Gastroesophageal sphincter (tissue), 4 donors: ENCODE measurements at regions not wholly inside any gene's neighbourhood (a gene's known extent, or its start where the extent isn't known, plus 50 kb on each side); places are given as distances from the start of the nearest gene placed in this dataset.

Experiments
- ATAC-seq: fragments of 150-250 bp; one replicate; pipeline ENCODE4 v1.9.1; 2016; ENCODE audit warnings: mild to moderate bottlenecking, moderate library complexity
- H3K27ac ChIP-seq, 4 donors: fragments of 200-600 bp; sonication (generic) in 3 of 4; 1 replicate in 3 of 4; 2 replicates in 1 of 4; pipeline ENCODE4 v1.5.1; 2016 to 2019
- H3K27me3 ChIP-seq: fragments of 200-600 bp; sonication (generic); one replicate; pipeline ENCODE4 v1.5.1; 2019
- H3K36me3 ChIP-seq, 2 donors: fragments of 200-600 bp; sonication (generic); one replicate each; pipeline ENCODE4 v1.5.1; 2019; ENCODE audit warnings: control low read depth in 1 of 2
- H3K4me1 ChIP-seq, 3 donors: fragments of 200-600 bp; sonication (generic); 1 replicate in 2 of 3; 2 replicates in 1 of 3; pipeline ENCODE4 v1.5.1; 2016 to 2019; ENCODE audit warnings: control low read depth in 2 of 3
- H3K4me3 ChIP-seq, 2 donors: fragments of 200-600 bp; sonication (generic); one replicate each; pipeline ENCODE4 v1.5.1; 2019; ENCODE audit warnings: mild to moderate bottlenecking in 1 of 2, moderate library complexity in 1 of 2
- H3K9me3 ChIP-seq, 3 donors: fragments of 200-600 bp; sonication (generic); one replicate each; pipeline ENCODE4 v1.5.1; 2017 to 2019; ENCODE audit warnings: control low read depth in 2 of 3
- CTCF ChIP-seq, 4 experiments: fragments of 200-600 bp in 2 of 4; fragments of 450-650 bp in 2 of 4; sonication (generic) in 1 of 4; IDR thresholded peaks; one replicate each; pipeline ENCODE4 v1.5.1; 2017 to 2019; ENCODE audit warnings: antibody characterized with exemption in 4 of 4, mild to moderate bottlenecking in 2 of 4, moderate library complexity in 2 of 4
- EP300 ChIP-seq: sonication (generic); formaldehyde crosslinking; IDR thresholded peaks from one replicate; pipeline ENCODE4 v1.6.1; 2017; ENCODE audit warnings: antibody characterized with exemption, mild to moderate bottlenecking
- POLR2A ChIP-seq, 2 donors: fragments of 450-650 bp; IDR thresholded peaks; one replicate each; pipeline ENCODE4 v1.6.1; 2017; ENCODE audit warnings: antibody characterized with exemption in 2 of 2, mild to moderate bottlenecking in 2 of 2, moderate library complexity in 1 of 2
- POLR2AphosphoS5 ChIP-seq: sonication (generic); formaldehyde crosslinking; IDR thresholded peaks from one replicate; pipeline ENCODE4 v1.6.1; 2017; ENCODE audit warnings: antibody characterized with exemption
- WGBS, 2 donors: methylation state at CpG; one replicate each; pipeline ENCODE4 v1.1.5; 2018; ENCODE audit warnings: low coverage in 1 of 2; 5-methylcytosine and 5-hydroxymethylcytosine counted together

DNA sequence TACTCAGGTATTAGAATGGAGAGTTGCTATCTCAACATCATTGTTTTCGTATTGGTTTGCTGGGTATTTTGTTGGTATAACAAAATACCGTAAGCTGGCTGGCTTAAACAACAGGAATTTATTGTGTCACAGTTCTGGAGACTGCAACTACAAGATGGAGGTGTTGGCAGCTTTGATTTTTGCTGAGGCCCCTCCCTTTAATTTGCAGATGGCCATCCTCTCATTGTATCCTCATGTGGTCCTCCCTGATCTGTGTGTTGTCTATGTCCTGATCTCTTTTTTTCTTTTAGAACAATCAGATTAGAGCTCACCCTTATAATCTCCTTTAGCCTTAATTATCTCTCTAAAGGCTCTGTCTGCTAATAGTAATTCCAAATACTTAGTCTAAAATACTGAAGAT is 299.8 kb upstream of the GOLIM4 start:
- H3K27me3 ChIP-seq, result no peaks in the 10 kb centered on the region
- no peaks in the 10 kb centered on the region for H3K9me3 ChIP-seq
- ATAC-seq, result no peak
- H3K4me3 ChIP-seq, result no peak overlapping the region
- no peaks in the 10 kb centered on the region for H3K36me3 ChIP-seq
- 86 to 91% methylated on average over 2 of the region's 2 CpGs for WGBS, 2 donors
- H3K27ac ChIP-seq, result no peak overlapping the region
- no peaks in the 10 kb centered on the region for H3K4me1 ChIP-seq
- TF ChIP-seq POLR2AphosphoS5, result no peak

DNA sequence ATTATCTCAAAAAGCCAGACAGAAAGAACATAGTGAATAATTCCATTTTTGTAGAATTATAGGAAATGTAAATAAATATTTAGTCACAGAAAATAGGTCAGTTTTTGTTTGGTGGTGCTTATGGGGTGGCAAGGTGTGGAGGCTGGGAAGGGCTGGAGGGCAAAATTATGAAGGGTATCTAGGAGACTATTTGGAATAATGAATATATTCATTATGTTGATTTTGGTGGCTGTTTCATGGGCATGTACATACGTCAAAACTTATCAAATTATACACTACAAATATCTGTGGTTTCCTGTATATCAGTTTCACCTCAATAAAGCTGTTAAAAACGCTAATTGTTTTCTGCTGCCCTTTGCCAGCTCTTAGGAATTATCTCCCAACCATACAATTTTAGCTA is 298.7 kb upstream of the GOLIM4 start:
- no peaks in the 10 kb centered on the region for H3K36me3 ChIP-seq
- WGBS, 2 donors, result 83 to 93% methylated on average over 2 of the region's 2 CpGs
- no peaks in the 10 kb centered on the region for H3K27me3 ChIP-seq
- H3K27ac ChIP-seq, result no peak overlapping the region
- ATAC-seq, result no peak
- no peaks in the 10 kb centered on the region for H3K9me3 ChIP-seq
- H3K4me3 ChIP-seq, result no peak overlapping the region
- TF ChIP-seq CTCF (IDR thresholded peaks at IDR 0.05) (no peak), POLR2A (IDR thresholded peaks at IDR 0.05) (no peak), POLR2AphosphoS5 (no peak), EP300 (no peak)
- no peaks in the 10 kb centered on the region for H3K4me1 ChIP-seq

- no peaks in the 10 kb centered on the region for H3K36me3 ChIP-seq
- H3K4me1 ChIP-seq, result no peaks in the 10 kb centered on the region
- no peak for ATAC-seq
- TF ChIP-seq POLR2A (IDR thresholded peaks at IDR 0.05) (no peak), EP300 (no peak), POLR2AphosphoS5 (no peak), CTCF (IDR thresholded peaks at IDR 0.05) (no peak)
- H3K27me3 ChIP-seq, result no peaks in the 10 kb centered on the region
- no peak overlapping the region for H3K27ac ChIP-seq
- no peak overlapping the region for H3K4me3 ChIP-seq
- H3K9me3 ChIP-seq, result peaks cover 0 to 6% (median 0%) of the 10 kb centered on the region in 3 donors
These were observed 290.6 kb upstream of the GOLIM4 start for GRCh38 chr3:168386301-168386700.

DNA sequence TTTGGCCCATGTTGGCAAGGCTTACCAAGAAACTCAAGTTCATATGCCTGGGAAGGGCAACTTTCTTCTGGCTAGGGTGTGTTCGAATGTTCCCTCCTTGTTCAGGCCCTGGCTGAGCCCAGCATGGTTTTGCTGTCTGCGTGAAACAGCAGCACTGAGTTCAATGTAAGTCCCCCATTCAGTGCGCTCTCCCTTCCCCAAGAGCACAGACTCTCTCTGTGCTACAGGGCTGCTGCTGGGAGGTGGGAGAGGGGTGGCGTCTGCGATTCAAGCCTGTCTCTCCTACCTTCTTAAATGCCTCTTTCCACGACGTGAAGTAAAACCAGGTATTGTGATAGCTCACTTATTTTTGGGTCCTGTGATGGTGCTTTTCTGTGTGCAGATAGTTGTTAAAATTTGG is 289.3 kb upstream of the GOLIM4 start:
- no peak for TF ChIP-seq CTCF (IDR thresholded peaks at IDR 0.05)
- no peak for TF ChIP-seq POLR2A (IDR thresholded peaks at IDR 0.05)
- TF ChIP-seq EP300, result no peak
- TF ChIP-seq POLR2AphosphoS5, result no peak
- H3K4me3 ChIP-seq, result no peak overlapping the region
- peaks cover 0 to 6% (median 0%) of the 10 kb centered on the region in 3 donors for H3K9me3 ChIP-seq
- no peak for ATAC-seq
- H3K27ac ChIP-seq, result no peak overlapping the region
- H3K4me1 ChIP-seq, result no peaks in the 10 kb centered on the region
- no peaks in the 10 kb centered on the region for H3K27me3 ChIP-seq
- no peaks in the 10 kb centered on the region for H3K36me3 ChIP-seq
- WGBS, 2 donors, result 100% methylated on average over 1 to 2 of the region's 7 CpGs

DNA sequence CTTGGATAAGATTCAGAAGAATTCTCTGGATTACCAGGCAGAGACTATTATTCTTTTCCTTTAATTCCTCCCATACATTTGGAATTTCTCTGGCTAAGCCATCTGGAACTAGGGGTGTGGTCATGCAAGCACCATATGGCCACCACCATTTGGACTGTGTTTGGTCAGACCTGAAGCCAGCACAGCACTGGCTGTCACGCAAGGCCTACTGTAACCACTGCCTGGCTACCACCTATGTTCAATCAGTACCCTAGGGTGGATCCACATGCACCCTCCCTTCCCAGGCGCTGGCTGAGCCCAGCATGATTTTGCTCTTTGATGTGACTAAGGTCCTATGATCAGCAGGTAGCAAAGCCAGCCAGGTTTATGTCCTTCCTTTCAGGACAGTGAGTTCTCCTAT is 287.8 kb upstream of the GOLIM4 start:
- Histone ChIP-seq H3K4me3 (no peak overlapping the region), H3K4me1 (no peaks in the 10 kb centered on the region), H3K27ac (no peak overlapping the region), H3K27me3 (no peaks in the 10 kb centered on the region), H3K9me3 (peaks cover 0 to 6% (median 0%) of the 10 kb centered on the region in 3 donors), H3K36me3 (no peaks in the 10 kb centered on the region)
- WGBS, 2 donors, result 100% methylated on average over 1 of the region's 2 CpGs; no CpG with 5 or more reads in 1 of the 2 donors
- ATAC-seq, result no peak
- TF ChIP-seq CTCF (IDR thresholded peaks at IDR 0.05) (no peak), POLR2A (IDR thresholded peaks at IDR 0.05) (no peak), POLR2AphosphoS5 (no peak), EP300 (no peak)
